ENCODE measurements at regions not wholly inside any gene's neighbourhood (a gene's known extent, or its start where the extent isn't known, plus 50 kb on each side); places are given as distances from the start of the nearest gene placed in this dataset.
A peak's percentile ranks its signal among the peaks of the same experiment; 100 is the strongest.

- ChIA-PET CTCF (interaction anchor here (0.8 to 1.2 kb wide), 2 partner anchors 14 to 28 kb away, joined by 3 read pairs; no protein-coding TSS in a partner anchor), POLR2A (no interaction called here)
- Histone ChIP-seq H3K4me1 (peaks cover 9% of the 10 kb centered on the region; the same call in 2 of the 3 replicates), H3K9me3 (no peaks in the 10 kb centered on the region), H3K4me2 (no peak overlapping the region), H3K27ac (no peak overlapping the region), H3K4me3 (no peak overlapping the region)
- no peak for ATAC-seq
- DNase-seq (ENCODE audit: low read depth in 1 of 2, low spot score in 1 of 2): no peak
- WGBS (ENCODE audit: missing lambda C conversion rate): 90% methylated on average over 9 of the region's 10 CpGs
- no peak for TF ChIP-seq TP53 (CRISPR knock-in tag; IDR thresholded peaks at IDR 0.05)
- no peak for TF ChIP-seq JUN (IDR thresholded peaks at IDR 0.05)
- TF ChIP-seq HEYL (CRISPR knock-in tag; IDR thresholded peaks at IDR 0.05): no peak
- TF ChIP-seq TFCP2L1 (CRISPR knock-in tag; IDR thresholded peaks at IDR 0.05): no peak
- no peak for TF ChIP-seq BHLHE40 (IDR thresholded peaks at IDR 0.05; ENCODE audit: low read depth, low read length)
- TF ChIP-seq MAZ (IDR thresholded peaks at IDR 0.05; ENCODE audit: borderline replicate concordance, low read depth, low read length): no peak
- no peak for TF ChIP-seq ATOH8 (CRISPR knock-in tag; IDR thresholded peaks at IDR 0.05; ENCODE audit: low read depth)
- no peak for TF ChIP-seq ZSCAN20 (CRISPR knock-in tag; IDR thresholded peaks at IDR 0.05)
- no peak for TF ChIP-seq NFE2L2 (conservative IDR thresholded peaks at IDR 0.05; ENCODE audit: low read length)
- no peak for TF ChIP-seq CBX8 (IDR thresholded peaks at IDR 0.05)
- TF ChIP-seq EHMT2 (IDR thresholded peaks at IDR 0.05; ENCODE audit: low read depth): no peak
- no peak for TF ChIP-seq NR3C1 (IDR thresholded peaks at IDR 0.05)
- no peak for TF ChIP-seq HMGXB4 (CRISPR knock-in tag; IDR thresholded peaks at IDR 0.05; ENCODE audit: borderline replicate concordance)
- no peak for TF ChIP-seq CTCF (IDR thresholded peaks at IDR 0.05)
- no peak for TF ChIP-seq EHF (CRISPR knock-in tag; IDR thresholded peaks at IDR 0.05)
- TF ChIP-seq HDAC2 (IDR thresholded peaks at IDR 0.05): no peak
- no peak for FAIRE-seq
These were observed 71.6 kb downstream of the CD2 start for GRCh38 chr1:116825720-116826438.

GRCh38 chr1:116826818-116827606 lies 72.8 kb downstream of the CD2 start:
- Histone ChIP-seq H3K4me2 (0 out of 3 replicates have a peak overlapping the region, but pooled peaks have one; percentile 8), H3K27ac (peak overlapping the region in 1 of 2 experiments; percentile 26; a peak in 1 of 6 replicates), H3K4me3 (no peak overlapping the region), H3K9me3 (no peaks in the 10 kb centered on the region), H3K4me1 (peaks cover 8% of the 10 kb centered on the region; the same call in 1 of the 3 replicates)
- FAIRE-seq (no peak), DNase-seq (ENCODE audit: low read depth in 1 of 2, low spot score in 1 of 2) (peak in 1 of 2 experiments; percentile 18), ATAC-seq (no peak)
- TF ChIP-seq EHMT2 (IDR thresholded peaks at IDR 0.05; ENCODE audit: low read depth) (no peak), KDM1A (IDR thresholded peaks at IDR 0.05; ENCODE audit: low read depth) (no peak), REST (IDR thresholded peaks at IDR 0.05) (no peak), FOSL2 (IDR thresholded peaks at IDR 0.05) (no peak), FOSL2 (CRISPR knock-in tag; IDR thresholded peaks at IDR 0.05) (peak; percentile 58; the same call in 1 of the 2 replicates), TP53 (CRISPR knock-in tag; IDR thresholded peaks at IDR 0.05) (no peak)
- CTCF ChIA-PET: no interaction called here
- POLR2A ChIA-PET: no interaction called here
- WGBS (ENCODE audit: missing lambda C conversion rate): 44% methylated on average over 9 of the region's 9 CpGs

Measured in A549 (cell line).